Esophagus squamous epithelium (tissue), 5 donors: ENCODE measurements at regions not wholly inside any gene's neighbourhood (a gene's known extent, or its start where the extent isn't known, plus 50 kb on each side); places are given as distances from the start of the nearest gene placed in this dataset.

Experiments used
- DNase-seq: peaks from one replicate; lab custom pipeline; 2025; lab: John Stamatoyannopoulos, UW
- H3K27ac ChIP-seq, 4 donors: fragments of 200-600 bp; sonication (generic); one replicate each; pipeline ENCODE4 v1.5.1; 2016 to 2019; ENCODE audit warnings: mild to moderate bottlenecking in 1 of 4
- H3K27me3 ChIP-seq, 4 donors: fragments of 200-600 bp; sonication (generic); 1 replicate in 3 of 4; 2 replicates in 1 of 4; pipeline versions ENCODE4 v1.5.1 to v1.6.0; 2017 to 2021; ENCODE audit warnings: antibody characterized with exemption in 1 of 4
- H3K36me3 ChIP-seq, 3 donors: fragments of 200-600 bp; sonication (generic); one replicate each; pipeline ENCODE4 v1.5.1; 2016 to 2019
- H3K4me1 ChIP-seq, 3 donors: fragments of 200-600 bp; sonication (generic); one replicate each; pipeline ENCODE4 v1.5.1; 2017 to 2019
- H3K4me3 ChIP-seq, 4 donors: fragments of 200-600 bp; sonication (generic); 1 replicate in 3 of 4; 2 replicates in 1 of 4; pipeline ENCODE4 v1.5.1; 2016 to 2019; ENCODE audit warnings: mild to moderate bottlenecking in 2 of 4, moderate library complexity in 1 of 4
- H3K9me3 ChIP-seq, 3 donors: fragments of 200-600 bp; sonication (generic); one replicate each; pipeline ENCODE4 v1.5.1; 2016 to 2019
- POLR2A ChIP-seq, 4 donors: fragments of 450-650 bp; IDR thresholded peaks; one replicate each; pipeline ENCODE4 v1.6.1; 2017; ENCODE audit warnings: antibody characterized with exemption in 4 of 4, mild to moderate bottlenecking in 4 of 4, moderate library complexity in 3 of 4
- WGBS, 2 donors: methylation state at CpG; one replicate each; pipeline ENCODE4 v1.1.5; 2018; 5-methylcytosine and 5-hydroxymethylcytosine counted together
- intact Hi-C: fragments of 100-400 bp; cut with DNase I; formaldehyde crosslinking; loops from one replicate; pipeline ENCODE4 v1.15.0; 2022
- TF ChIP-seq, protein P1 (sequence below), 6 experiments: fragments of 450-650 bp in 4 of 6; fragments of 200-600 bp in 2 of 6; sonication (generic) in 2 of 6; IDR thresholded peaks; one replicate each; pipeline ENCODE4 v1.5.1; 2016 to 2019; ENCODE audit warnings: antibody characterized with exemption in 6 of 6, mild to moderate bottlenecking in 4 of 6, moderate library complexity in 4 of 6
- donor health status: DM: yes; HTN: yes; CAD: no.

- TF ChIP-seq, protein P1, sequence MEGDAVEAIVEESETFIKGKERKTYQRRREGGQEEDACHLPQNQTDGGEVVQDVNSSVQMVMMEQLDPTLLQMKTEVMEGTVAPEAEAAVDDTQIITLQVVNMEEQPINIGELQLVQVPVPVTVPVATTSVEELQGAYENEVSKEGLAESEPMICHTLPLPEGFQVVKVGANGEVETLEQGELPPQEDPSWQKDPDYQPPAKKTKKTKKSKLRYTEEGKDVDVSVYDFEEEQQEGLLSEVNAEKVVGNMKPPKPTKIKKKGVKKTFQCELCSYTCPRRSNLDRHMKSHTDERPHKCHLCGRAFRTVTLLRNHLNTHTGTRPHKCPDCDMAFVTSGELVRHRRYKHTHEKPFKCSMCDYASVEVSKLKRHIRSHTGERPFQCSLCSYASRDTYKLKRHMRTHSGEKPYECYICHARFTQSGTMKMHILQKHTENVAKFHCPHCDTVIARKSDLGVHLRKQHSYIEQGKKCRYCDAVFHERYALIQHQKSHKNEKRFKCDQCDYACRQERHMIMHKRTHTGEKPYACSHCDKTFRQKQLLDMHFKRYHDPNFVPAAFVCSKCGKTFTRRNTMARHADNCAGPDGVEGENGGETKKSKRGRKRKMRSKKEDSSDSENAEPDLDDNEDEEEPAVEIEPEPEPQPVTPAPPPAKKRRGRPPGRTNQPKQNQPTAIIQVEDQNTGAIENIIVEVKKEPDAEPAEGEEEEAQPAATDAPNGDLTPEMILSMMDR (IDR thresholded peaks at IDR 0.05), result no peak
- no peak for TF ChIP-seq POLR2A (IDR thresholded peaks at IDR 0.05)
- no peak overlapping the region for H3K4me3 ChIP-seq
- 40 to 49% methylated on average over 3 of the region's 3 CpGs for WGBS, 2 donors
- DNase-seq, result no peak
- H3K4me1 ChIP-seq, result peaks cover 9 to 44% (median 15%) of the 10 kb centered on the region in 3 donors
- intact Hi-C loops, result no loop called here
- no peaks in the 10 kb centered on the region for H3K9me3 ChIP-seq
- no peaks in the 10 kb centered on the region for H3K36me3 ChIP-seq
- H3K27me3 ChIP-seq, result peaks cover 0 to 20% (median 0%) of the 10 kb centered on the region in 4 donors
- peak overlapping the region in 2 of 4 donors; percentile 48 to 61 for H3K27ac ChIP-seq
These were observed 301.6 kb downstream of the LRFN2 start for GRCh38 chr6:40285535-40285934.

DNA sequence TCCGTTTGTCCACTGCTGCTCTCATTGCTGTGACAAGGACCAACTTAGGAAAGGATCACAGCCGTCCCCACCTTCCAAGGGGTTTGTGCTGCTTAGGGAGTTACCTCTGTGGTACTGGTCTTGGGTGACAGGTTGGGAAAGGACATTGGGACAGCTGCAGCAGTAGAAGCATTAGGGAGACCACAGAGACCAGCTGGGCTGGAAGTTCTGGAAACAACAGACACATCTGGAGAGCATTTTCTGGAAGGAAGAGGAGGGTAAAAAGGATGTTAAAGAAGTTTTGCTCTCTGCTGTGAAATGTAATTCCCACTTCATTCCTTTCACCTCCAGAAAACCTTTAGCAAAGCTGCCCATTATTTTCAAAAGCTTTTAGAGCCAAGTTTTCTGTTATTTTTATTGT, 304.2 kb downstream of the LRFN2 start:
- H3K27me3 ChIP-seq, result peaks cover 0 to 20% (median 0%) of the 10 kb centered on the region in 4 donors

DNA sequence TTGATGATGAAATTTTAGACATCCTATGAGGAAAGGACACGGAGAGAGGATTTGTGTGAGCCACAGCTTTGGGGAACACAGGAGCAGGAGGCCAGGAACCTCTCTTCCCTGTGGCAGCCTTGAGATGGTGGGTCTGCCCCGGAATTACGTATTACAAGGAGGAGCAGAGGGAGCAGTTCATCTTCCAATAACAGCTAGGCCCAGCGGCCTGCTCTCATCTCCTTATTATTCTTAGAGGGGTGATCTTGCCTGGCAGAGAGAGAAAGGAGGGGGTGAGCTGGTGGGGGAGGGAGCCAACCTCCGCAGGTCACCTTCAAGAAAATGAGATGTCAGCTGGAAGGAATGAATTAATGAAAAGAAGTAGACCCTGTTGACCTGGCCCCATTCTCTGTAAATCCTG, 305.8 kb downstream of the LRFN2 start:
- no peak overlapping the region for H3K4me3 ChIP-seq
- TF ChIP-seq, protein P1 (IDR thresholded peaks at IDR 0.05), result no peak
- TF ChIP-seq POLR2A (IDR thresholded peaks at IDR 0.05), result no peak
- WGBS, 2 donors, result 74 to 79% methylated on average over 5 of the region's 5 CpGs
- H3K27ac ChIP-seq, result no peak overlapping the region
- H3K4me1 ChIP-seq, result peaks cover under 1 to 11% (median 4%) of the 10 kb centered on the region in 3 donors
- no peaks in the 10 kb centered on the region for H3K36me3 ChIP-seq
- intact Hi-C loops, result no loop called here
- DNase-seq, result no peak
- H3K27me3 ChIP-seq, result peaks cover 0 to 19% (median 0%) of the 10 kb centered on the region in 4 donors
- H3K9me3 ChIP-seq, result no peaks in the 10 kb centered on the region

More for the DNA sequence above, 304.2 kb downstream of the LRFN2 start:
- no peak overlapping the region for H3K27ac ChIP-seq
- WGBS, 2 donors, result no CpG with 5 or more reads among the region's 2 CpGs
- TF ChIP-seq POLR2A (IDR thresholded peaks at IDR 0.05), result no peak
- H3K4me1 ChIP-seq, result peaks cover 9 to 27% (median 9%) of the 10 kb centered on the region in 3 donors
- no peaks in the 10 kb centered on the region for H3K36me3 ChIP-seq
- DNase-seq, result no peak
- no peak overlapping the region for H3K4me3 ChIP-seq
- H3K9me3 ChIP-seq, result no peaks in the 10 kb centered on the region
- intact Hi-C loops, result no loop called here

GRCh38 chr6:40280231-40280630, 306.9 kb downstream of the LRFN2 start:
- H3K4me3 ChIP-seq, result no peak overlapping the region
- H3K27me3 ChIP-seq, result peaks cover 0 to 8% (median 0%) of the 10 kb centered on the region in 4 donors
- no peak overlapping the region for H3K27ac ChIP-seq
- intact Hi-C loops, result no loop called here
- DNase-seq, result no peak
- TF ChIP-seq, protein P1 (IDR thresholded peaks at IDR 0.05), result no peak
- TF ChIP-seq POLR2A (IDR thresholded peaks at IDR 0.05), result no peak
- H3K4me1 ChIP-seq, result no peaks in the 10 kb centered on the region
- WGBS, 2 donors, result 70 to 81% methylated on average over 3 of the region's 3 CpGs
- H3K36me3 ChIP-seq, result no peaks in the 10 kb centered on the region
- no peaks in the 10 kb centered on the region for H3K9me3 ChIP-seq

DNA sequence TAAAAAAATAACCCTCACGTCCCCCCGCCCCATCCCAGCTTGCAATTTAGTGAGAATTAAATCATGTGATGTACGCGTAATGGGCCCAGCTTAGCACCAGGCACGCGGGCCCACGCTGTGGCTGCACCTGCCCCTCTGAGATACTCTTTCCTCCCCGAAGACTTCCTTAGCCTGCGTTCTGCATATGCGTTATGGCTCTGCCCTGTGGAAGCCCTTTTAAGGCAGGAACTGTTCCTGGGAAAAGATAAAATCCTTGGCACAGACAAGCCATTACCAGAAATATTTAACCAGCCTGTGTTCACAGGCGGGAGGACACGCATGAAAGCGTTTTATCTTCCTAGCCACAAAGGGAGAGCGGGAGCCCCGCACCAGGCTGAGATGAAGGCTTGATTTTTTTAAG, 311.0 kb downstream of the LRFN2 start:
- DNase-seq, result no peak

More for the DNA sequence above, 311.0 kb downstream of the LRFN2 start:
- H3K4me1 ChIP-seq, result peaks cover 0 to 14% (median 0%) of the 10 kb centered on the region in 3 donors
- no peaks in the 10 kb centered on the region for H3K9me3 ChIP-seq
- TF ChIP-seq, protein P1 (IDR thresholded peaks at IDR 0.05), result no peak
- no peaks in the 10 kb centered on the region for H3K27me3 ChIP-seq
- no peak overlapping the region for H3K27ac ChIP-seq
- intact Hi-C loops, result no loop called here
- WGBS, 2 donors, result 80 to 91% methylated on average over 13 to 14 of the region's 15 CpGs
- H3K4me3 ChIP-seq, result no peak overlapping the region
- no peaks in the 10 kb centered on the region for H3K36me3 ChIP-seq
